Osteocyte (in vitro differentiated cells): ENCODE measurements at regions not wholly inside any gene's neighbourhood (a gene's known extent, or its start where the extent isn't known, plus 50 kb on each side); places are given as distances from the start of the nearest gene placed in this dataset.
"Not testable (repeated sequence)": the region's sequence is repeated elsewhere in the genome, so short reads cannot be mapped to it uniquely, and the experiment has no call there.

ENCODE experiments used
- DNase-seq: peaks from one replicate; pipeline ENCODE4 v3.0.0; 2021; ENCODE audit warnings: mixed read lengths; ENCODE audit not compliant: unreplicated experiment; ENCODE audit errors: extremely low spot score
- H3K27ac Mint-ChIP-seq: one replicate; pipeline ENCODE4 v1.8.0; 2021; ENCODE audit warnings: mild to moderate bottlenecking, mixed read lengths; ENCODE audit not compliant: unreplicated experiment
- H3K27me3 Mint-ChIP-seq: one replicate; pipeline ENCODE4 v1.8.0; 2021; ENCODE audit warnings: mixed read lengths; ENCODE audit not compliant: unreplicated experiment
- H3K36me3 Mint-ChIP-seq: one replicate; pipeline ENCODE4 v1.8.0; 2021; ENCODE audit warnings: mixed read lengths; ENCODE audit not compliant: unreplicated experiment
- H3K4me1 Mint-ChIP-seq: one replicate; pipeline ENCODE4 v1.8.0; 2021; ENCODE audit warnings: mixed read lengths; ENCODE audit not compliant: unreplicated experiment
- H3K4me3 Mint-ChIP-seq: one replicate; pipeline ENCODE4 v1.8.0; 2021; ENCODE audit warnings: mild to moderate bottlenecking, moderate library complexity, mixed read lengths; ENCODE audit not compliant: unreplicated experiment
- H3K9me3 Mint-ChIP-seq: one replicate; pipeline ENCODE4 v1.8.0; 2021; ENCODE audit warnings: mixed read lengths; ENCODE audit not compliant: unreplicated experiment
- TF ChIP-seq, protein P1 (sequence below): fragments of 200-600 bp; sonication (generic); IDR thresholded peaks from 2 replicates; pipeline ENCODE4 v1.5.0; 2021; ENCODE audit warnings: antibody characterized with exemption, mild to moderate bottlenecking, moderate library complexity

DNA sequence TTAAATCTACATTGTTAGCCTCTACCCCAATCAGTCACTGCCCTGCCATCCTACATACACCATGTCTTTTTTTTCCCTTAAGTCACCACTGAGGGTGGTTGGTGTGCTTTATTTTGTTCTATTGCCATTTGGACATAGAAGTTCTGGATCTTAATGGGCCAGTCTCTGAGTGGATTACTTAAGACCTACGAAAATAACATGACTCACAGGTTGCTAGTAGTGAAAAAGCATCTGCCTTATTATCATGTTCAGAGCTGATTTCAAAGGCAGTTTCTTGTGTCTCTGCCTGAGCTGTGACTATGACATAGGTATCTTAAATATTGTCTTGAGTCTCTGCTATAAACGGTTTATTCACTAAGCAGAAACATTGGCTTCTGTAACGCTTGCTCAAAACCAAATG is 410.8 kb downstream of the MDFIC start:
- Mint-ChIP-seq H3K27ac (no peak overlapping the region), H3K36me3 (no peaks in the 10 kb centered on the region)
- DNase-seq: no peak

DNA sequence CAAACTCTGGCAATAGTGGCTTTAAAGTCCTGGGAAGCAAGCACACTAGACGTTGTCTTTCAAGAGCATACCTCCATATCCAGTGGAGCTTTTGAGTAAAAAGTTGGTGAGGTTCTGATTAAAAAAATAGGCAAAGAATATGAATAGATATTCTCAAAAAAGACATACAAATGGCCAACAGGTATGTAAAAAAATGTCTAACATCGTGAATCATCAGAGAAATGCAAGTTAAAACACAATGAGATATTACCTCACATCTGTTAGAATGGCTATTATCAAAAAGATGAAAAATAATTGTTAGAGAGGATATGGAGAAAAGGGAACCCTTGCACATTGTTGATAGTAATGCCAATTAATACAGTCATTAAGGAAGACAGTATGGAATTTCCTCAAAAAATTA is 407.1 kb downstream of the MDFIC start:
- Mint-ChIP-seq H3K27me3 (no peaks in the 10 kb centered on the region), H3K4me3 (no peak overlapping the region), H3K4me1 (no peaks in the 10 kb centered on the region), H3K9me3 (no peaks in the 10 kb centered on the region), H3K27ac (no peak overlapping the region), H3K36me3 (no peaks in the 10 kb centered on the region)
- no peak for DNase-seq
- TF ChIP-seq, protein P1, sequence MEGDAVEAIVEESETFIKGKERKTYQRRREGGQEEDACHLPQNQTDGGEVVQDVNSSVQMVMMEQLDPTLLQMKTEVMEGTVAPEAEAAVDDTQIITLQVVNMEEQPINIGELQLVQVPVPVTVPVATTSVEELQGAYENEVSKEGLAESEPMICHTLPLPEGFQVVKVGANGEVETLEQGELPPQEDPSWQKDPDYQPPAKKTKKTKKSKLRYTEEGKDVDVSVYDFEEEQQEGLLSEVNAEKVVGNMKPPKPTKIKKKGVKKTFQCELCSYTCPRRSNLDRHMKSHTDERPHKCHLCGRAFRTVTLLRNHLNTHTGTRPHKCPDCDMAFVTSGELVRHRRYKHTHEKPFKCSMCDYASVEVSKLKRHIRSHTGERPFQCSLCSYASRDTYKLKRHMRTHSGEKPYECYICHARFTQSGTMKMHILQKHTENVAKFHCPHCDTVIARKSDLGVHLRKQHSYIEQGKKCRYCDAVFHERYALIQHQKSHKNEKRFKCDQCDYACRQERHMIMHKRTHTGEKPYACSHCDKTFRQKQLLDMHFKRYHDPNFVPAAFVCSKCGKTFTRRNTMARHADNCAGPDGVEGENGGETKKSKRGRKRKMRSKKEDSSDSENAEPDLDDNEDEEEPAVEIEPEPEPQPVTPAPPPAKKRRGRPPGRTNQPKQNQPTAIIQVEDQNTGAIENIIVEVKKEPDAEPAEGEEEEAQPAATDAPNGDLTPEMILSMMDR: no peak

More for the DNA sequence above, 410.8 kb downstream of the MDFIC start:
- no peaks in the 10 kb centered on the region for H3K4me1 Mint-ChIP-seq
- H3K27me3 Mint-ChIP-seq: no peaks in the 10 kb centered on the region
- H3K4me3 Mint-ChIP-seq: no peak overlapping the region
- TF ChIP-seq, protein P1: no peak
- no peaks in the 10 kb centered on the region for H3K9me3 Mint-ChIP-seq

DNA sequence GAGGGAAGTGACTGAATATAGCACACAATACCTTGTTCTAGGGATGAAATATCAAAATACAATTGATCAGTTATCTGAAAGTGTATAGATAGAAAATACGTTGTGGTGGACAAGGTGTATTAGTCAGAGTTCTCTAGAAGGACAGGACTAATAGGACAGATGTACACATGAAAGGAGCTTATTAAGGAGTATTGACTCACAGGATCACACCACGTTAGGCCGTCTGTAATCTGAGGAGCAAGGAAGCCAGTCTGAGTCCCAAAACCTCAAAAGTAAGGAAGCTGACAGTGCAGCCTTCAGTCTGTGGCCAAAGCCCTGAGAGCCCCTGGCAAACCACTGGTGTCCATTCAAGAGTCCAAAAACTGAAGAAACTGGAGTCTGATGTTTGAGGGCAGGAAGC is 406.1 kb downstream of the MDFIC start:
- Mint-ChIP-seq H3K27ac (no peak overlapping the region), H3K27me3 (no peaks in the 10 kb centered on the region), H3K9me3 (no peaks in the 10 kb centered on the region), H3K36me3 (no peaks in the 10 kb centered on the region), H3K4me3 (no peak overlapping the region), H3K4me1 (no peaks in the 10 kb centered on the region)
- TF ChIP-seq, protein P1: no peak
- no peak for DNase-seq

DNA sequence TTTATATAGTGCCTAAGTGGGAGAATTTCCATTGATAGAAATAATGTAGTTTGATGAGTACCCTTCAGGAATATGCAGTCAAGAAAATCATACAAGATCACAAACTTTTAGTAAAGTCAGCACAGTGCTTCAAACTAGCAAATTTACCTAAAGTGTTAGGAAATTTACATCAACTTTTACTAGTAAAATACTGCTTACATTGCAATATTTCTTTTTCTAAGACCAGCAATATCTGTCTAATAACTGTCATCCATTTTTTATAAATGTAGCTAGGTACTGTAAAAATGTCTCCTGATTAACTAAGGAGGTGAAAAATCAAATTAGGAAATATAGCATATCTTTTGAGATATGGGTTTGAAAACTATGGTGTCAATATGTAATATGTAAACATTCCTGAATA is 405.4 kb downstream of the MDFIC start:
- TF ChIP-seq, protein P1: no peak
- no peaks in the 10 kb centered on the region for H3K27me3 Mint-ChIP-seq
- H3K36me3 Mint-ChIP-seq: no peaks in the 10 kb centered on the region
- no peaks in the 10 kb centered on the region for H3K9me3 Mint-ChIP-seq
- H3K27ac Mint-ChIP-seq: no peak overlapping the region
- H3K4me3 Mint-ChIP-seq: no peak overlapping the region
- H3K4me1 Mint-ChIP-seq: no peaks in the 10 kb centered on the region
- no peak for DNase-seq

DNA sequence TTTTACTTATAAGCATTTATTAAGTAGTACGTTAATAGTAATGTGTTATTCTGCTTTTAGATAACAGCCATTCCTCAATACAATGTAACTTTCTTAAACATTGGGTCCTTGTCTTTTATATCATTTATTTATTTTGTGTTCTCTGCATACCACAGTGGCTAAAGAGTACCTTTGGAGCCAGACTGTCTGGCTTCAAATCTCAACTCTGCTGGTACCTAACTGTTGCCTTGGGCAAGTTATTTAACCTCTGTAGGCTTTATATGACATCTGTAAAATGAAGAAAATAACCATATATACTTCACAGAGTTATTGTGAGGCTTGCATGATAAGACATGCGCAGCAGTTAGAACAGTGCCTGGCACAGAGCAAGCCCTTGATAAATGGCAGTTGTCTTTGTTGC is 397.6 kb downstream of the MDFIC start:
- TF ChIP-seq, protein P1: no peak
- Mint-ChIP-seq H3K4me1 (peaks cover 6% of the 10 kb centered on the region), H3K27me3 (no peaks in the 10 kb centered on the region), H3K9me3 (no peaks in the 10 kb centered on the region), H3K27ac (no peak overlapping the region), H3K36me3 (no peaks in the 10 kb centered on the region), H3K4me3 (no peak overlapping the region)
- DNase-seq: no peak

DNA sequence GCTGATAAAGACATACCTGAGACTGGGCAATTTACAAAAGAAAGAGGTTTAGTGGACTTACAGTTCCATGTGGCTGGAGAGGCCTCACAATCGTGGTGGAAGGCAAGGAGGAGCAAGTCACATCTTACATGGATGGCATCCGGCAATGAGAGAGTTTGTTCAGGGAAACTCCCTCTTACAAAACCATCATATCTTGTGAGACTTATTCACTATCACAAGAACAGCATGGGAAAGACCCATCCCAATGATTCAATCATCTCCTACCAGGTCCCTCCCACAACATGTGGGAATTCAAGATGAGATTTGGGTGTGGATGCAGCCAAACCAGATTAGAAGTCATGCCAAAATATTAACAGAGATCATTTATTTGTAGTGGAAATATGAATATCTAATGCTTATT is 388.4 kb downstream of the MDFIC start:
- H3K4me1 Mint-ChIP-seq, H3K4me3 Mint-ChIP-seq, H3K9me3 Mint-ChIP-seq, H3K36me3 Mint-ChIP-seq, H3K27me3 Mint-ChIP-seq, DNase-seq, H3K27ac Mint-ChIP-seq: not testable (repeated sequence)
